ENCODE measurements at regions not wholly inside any gene's neighbourhood (a gene's known extent, or its start where the extent isn't known, plus 50 kb on each side); places are given as distances from the start of the nearest gene placed in this dataset.
"Not testable (repeated sequence)": the region's sequence is repeated elsewhere in the genome, so short reads cannot be mapped to it uniquely, and the experiment has no call there.

- no peak overlapping the region for H3K4me3 ChIP-seq
- no peak overlapping the region for H3K27ac ChIP-seq
- H3K36me3 ChIP-seq = no peaks in the 10 kb centered on the region
- H3K27me3 ChIP-seq = no peaks in the 10 kb centered on the region
- H3K4me1 ChIP-seq = no peaks in the 10 kb centered on the region
- H3K9me3 ChIP-seq (replicated peaks) = no peaks in the 10 kb centered on the region
- DNase-seq = no peak
These were observed 58.0 kb upstream of the AHI1 start for GRCh38 chr6:135555550-135555949.

DNA sequence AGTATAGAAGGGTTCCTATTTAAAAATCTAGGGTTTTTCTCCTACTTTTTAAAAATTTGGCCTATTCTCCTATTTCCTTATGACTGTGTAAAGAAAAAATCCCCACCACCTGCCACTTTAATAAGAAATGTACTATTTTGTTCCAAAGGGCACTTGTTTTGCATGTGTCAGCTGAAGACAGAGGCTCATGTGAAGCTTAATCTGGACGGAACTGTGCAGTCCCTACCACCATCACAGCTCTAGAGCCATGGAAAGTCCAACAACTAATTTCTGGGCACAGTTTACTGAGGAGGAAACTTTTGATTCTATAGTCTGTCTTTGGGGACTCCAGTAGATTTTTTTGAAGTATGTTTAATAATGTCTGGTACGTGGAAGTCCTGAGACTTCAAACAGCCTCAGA is 60.0 kb upstream of the AHI1 start:
- H3K27ac ChIP-seq = no peak overlapping the region
- H3K27me3 ChIP-seq = no peaks in the 10 kb centered on the region
- DNase-seq = no peak
- no peak overlapping the region for H3K4me3 ChIP-seq
- no peaks in the 10 kb centered on the region for H3K4me1 ChIP-seq
- H3K36me3 ChIP-seq = no peaks in the 10 kb centered on the region
- no peaks in the 10 kb centered on the region; the same call in 1 of the 2 replicates for H3K9me3 ChIP-seq (replicated peaks)

GRCh38 chr6:135565605-135566004 is 68.1 kb upstream of the AHI1 start:
- not testable (repeated sequence) for DNase-seq; H3K4me3 ChIP-seq; H3K36me3 ChIP-seq; H3K9me3 ChIP-seq (replicated peaks); H3K27me3 ChIP-seq
- H3K4me1 ChIP-seq = peaks cover 39% of the 10 kb centered on the region
- H3K27ac ChIP-seq = peak overlapping the region; percentile 17; the same call in 1 of the 2 replicates

GRCh38 chr6:135566311-135567068 is 69.0 kb upstream of the AHI1 start:
- no peaks in the 10 kb centered on the region for H3K36me3 ChIP-seq
- peak; percentile 80 to 83 for DNase-seq

GRCh38 chr6:135567375-135568083 is 70.0 kb upstream of the AHI1 start:
- no peak overlapping the region for H3K4me3 ChIP-seq
- DNase-seq = no peak

More at GRCh38 chr6:135566311-135567068, 69.0 kb upstream of the AHI1 start:
- Histone ChIP-seq H3K27me3 (no peaks in the 10 kb centered on the region), H3K9me3 (replicated peaks) (no peaks in the 10 kb centered on the region; the same call in 1 of the 2 replicates), H3K27ac (peak overlapping the region; percentile 17; the same call in 1 of the 2 replicates), H3K4me3 (no peak overlapping the region), H3K4me1 (peaks cover 39% of the 10 kb centered on the region)

GRCh38 chr6:135568379-135568778 is 70.8 kb upstream of the AHI1 start:
- H3K36me3 ChIP-seq = no peaks in the 10 kb centered on the region
- H3K27me3 ChIP-seq = no peaks in the 10 kb centered on the region
- H3K9me3 ChIP-seq (replicated peaks) = no peaks in the 10 kb centered on the region
- DNase-seq = peak; percentile 45 to 72
- H3K27ac ChIP-seq = peak overlapping the region; percentile 27; the same call in 1 of the 2 replicates
- peaks cover 39% of the 10 kb centered on the region for H3K4me1 ChIP-seq
- H3K4me3 ChIP-seq = no peak overlapping the region

More at GRCh38 chr6:135567375-135568083, 70.0 kb upstream of the AHI1 start:
- Histone ChIP-seq H3K36me3 (no peaks in the 10 kb centered on the region), H3K4me1 (peaks cover 39% of the 10 kb centered on the region), H3K27me3 (no peaks in the 10 kb centered on the region), H3K9me3 (replicated peaks) (no peaks in the 10 kb centered on the region; the same call in 1 of the 2 replicates), H3K27ac (peak overlapping the region; percentile 27; the same call in 1 of the 2 replicates)

DNA sequence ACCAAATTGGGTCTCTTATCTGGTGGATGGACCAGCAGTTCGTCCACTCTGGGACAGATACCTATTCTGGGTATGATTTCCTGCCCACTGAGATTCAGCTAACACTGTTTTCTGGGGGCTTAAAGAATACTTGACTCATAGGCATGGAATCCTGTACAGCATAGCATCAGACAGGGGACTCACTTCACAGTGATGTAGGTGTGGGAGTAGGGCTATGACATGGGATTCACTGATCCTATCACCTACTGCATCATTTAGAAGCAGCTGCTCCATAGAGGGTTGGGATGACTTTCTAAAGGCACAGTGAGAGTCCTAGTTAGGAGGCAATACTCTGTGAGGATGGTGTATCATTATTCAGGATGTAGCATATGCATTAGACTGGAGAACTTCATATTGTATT is 74.5 kb upstream of the AHI1 start:
- H3K27me3 ChIP-seq = no peaks in the 10 kb centered on the region
- H3K4me1 ChIP-seq = peaks cover 22% of the 10 kb centered on the region
- DNase-seq = no peak
- no peaks in the 10 kb centered on the region for H3K9me3 ChIP-seq (replicated peaks)
- no peaks in the 10 kb centered on the region for H3K36me3 ChIP-seq
- H3K27ac ChIP-seq = no peak overlapping the region
- H3K4me3 ChIP-seq = no peak overlapping the region

- Histone ChIP-seq H3K27me3 (no peaks in the 10 kb centered on the region), H3K4me1 (no peaks in the 10 kb centered on the region), H3K27ac (no peak overlapping the region), H3K9me3 (replicated peaks) (no peaks in the 10 kb centered on the region), H3K36me3 (no peaks in the 10 kb centered on the region), H3K4me3 (no peak overlapping the region)
- no peak for DNase-seq
These were observed 78.1 kb upstream of the AHI1 start for GRCh38 chr6:135575629-135576028.

DNA sequence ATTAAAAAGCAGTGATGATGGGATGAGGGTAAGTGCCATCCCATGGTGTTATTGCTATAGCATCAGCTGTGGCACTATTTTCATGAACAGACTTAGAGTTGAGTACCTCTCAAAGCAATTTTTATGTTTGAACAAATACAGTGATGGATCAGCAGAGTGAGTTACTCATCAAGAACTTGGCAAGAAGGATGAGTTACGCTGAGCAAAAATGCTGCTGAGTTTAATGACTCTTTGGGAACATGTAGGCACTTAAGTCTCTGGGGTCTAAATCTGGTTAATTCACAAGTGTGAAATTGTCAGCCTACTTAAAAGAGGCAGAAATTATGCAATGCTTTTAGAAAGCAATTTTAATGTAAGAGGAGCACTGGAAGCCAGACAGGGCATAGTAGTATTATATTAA is 78.5 kb upstream of the AHI1 start:
- DNase-seq = no peak

GRCh38 chr6:135577059-135577538 is 79.6 kb upstream of the AHI1 start:
- Histone ChIP-seq H3K27ac (no peak overlapping the region), H3K36me3 (no peaks in the 10 kb centered on the region), H3K27me3 (no peaks in the 10 kb centered on the region), H3K9me3 (replicated peaks) (no peaks in the 10 kb centered on the region), H3K4me1 (no peaks in the 10 kb centered on the region), H3K4me3 (no peak overlapping the region)
- no peak for DNase-seq

More for the DNA sequence above, 78.5 kb upstream of the AHI1 start:
- Histone ChIP-seq H3K4me1 (no peaks in the 10 kb centered on the region), H3K27ac (no peak overlapping the region), H3K9me3 (replicated peaks) (no peaks in the 10 kb centered on the region), H3K27me3 (no peaks in the 10 kb centered on the region), H3K36me3 (no peaks in the 10 kb centered on the region), H3K4me3 (no peak overlapping the region)

GRCh38 chr6:135578976-135579375 is 81.4 kb upstream of the AHI1 start:
- no peaks in the 10 kb centered on the region for H3K9me3 ChIP-seq (replicated peaks)
- no peaks in the 10 kb centered on the region for H3K27me3 ChIP-seq
- no peak overlapping the region for H3K27ac ChIP-seq
- H3K4me3 ChIP-seq = no peak overlapping the region
- DNase-seq = no peak
- no peaks in the 10 kb centered on the region for H3K4me1 ChIP-seq
- H3K36me3 ChIP-seq = no peaks in the 10 kb centered on the region

DNA sequence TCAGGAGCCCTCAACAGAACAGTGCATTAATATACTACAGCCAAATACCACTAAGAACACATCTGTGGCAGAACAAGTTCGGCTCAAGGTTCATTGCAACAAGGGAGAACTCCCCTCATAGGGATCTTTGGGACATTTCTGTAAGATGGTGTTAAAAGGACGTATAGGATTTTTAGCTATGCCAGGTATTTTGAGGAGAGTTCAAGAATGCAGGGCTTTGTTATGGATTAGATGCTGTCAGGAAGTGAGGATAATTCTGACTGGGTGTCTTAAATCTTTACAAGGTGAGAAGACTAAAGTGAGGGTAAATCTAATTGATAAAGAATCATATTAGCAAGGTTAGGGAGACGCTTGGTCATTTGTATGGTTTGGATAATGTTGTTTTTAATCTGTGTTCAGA is 83.7 kb upstream of the AHI1 start:
- Histone ChIP-seq H3K9me3 (replicated peaks) (no peaks in the 10 kb centered on the region), H3K4me3 (no peak overlapping the region), H3K27me3 (no peaks in the 10 kb centered on the region), H3K27ac (no peak overlapping the region), H3K36me3 (no peaks in the 10 kb centered on the region), H3K4me1 (no peaks in the 10 kb centered on the region)
- DNase-seq = no peak

DNA sequence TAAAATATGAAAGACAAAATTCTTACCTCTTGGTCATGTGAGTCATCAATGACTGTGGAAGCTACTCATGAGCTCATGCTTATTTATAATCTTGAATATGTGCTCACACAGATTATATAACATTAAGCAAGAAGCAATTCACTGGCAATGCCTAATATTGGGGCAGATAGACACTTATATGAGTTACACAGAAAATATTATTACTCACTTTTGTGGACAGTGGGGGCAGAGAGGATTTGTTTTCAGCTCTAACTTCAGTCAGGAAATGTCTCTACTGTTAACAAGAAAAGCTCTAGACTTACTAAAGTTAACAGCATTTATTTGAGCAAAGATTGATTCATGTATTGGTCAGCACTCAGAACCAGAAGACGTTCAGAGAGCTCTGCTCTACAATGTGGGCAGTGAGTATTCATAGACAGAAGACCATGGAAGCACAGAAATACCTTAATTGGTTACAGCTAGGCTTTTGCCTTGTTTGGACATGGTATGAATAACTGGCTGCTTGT is 85.8 kb upstream of the AHI1 start:
- Histone ChIP-seq H3K36me3 (no peaks in the 10 kb centered on the region), H3K4me3 (no peak overlapping the region), H3K27me3 (no peaks in the 10 kb centered on the region), H3K9me3 (replicated peaks) (no peaks in the 10 kb centered on the region), H3K4me1 (no peaks in the 10 kb centered on the region; the same call in 1 of the 2 replicates), H3K27ac (no peak overlapping the region)
- DNase-seq = no peak

DNA sequence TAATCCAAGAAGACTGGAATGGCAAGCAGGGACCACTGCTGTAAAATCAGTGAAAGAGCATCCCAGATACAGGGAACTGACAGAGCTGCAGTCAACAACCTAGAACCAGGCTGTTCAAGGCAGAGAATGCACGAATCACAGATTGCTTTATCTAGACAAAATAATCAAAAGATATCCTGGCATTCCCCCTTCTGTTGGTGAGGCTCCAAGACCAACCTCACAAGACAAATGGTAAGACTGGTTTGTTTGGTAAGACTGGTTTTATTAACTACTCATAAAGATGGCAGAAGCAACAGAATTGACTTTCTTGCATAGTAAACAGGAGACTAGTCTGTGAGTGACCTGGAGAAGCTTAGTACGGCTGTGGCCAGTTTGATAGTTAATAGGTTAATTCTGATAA is 88.8 kb upstream of the AHI1 start:
- no peaks in the 10 kb centered on the region; the same call in 1 of the 2 replicates for H3K4me1 ChIP-seq
- H3K4me3 ChIP-seq = no peak overlapping the region
- H3K36me3 ChIP-seq = no peaks in the 10 kb centered on the region
- H3K9me3 ChIP-seq (replicated peaks) = no peaks in the 10 kb centered on the region
- DNase-seq = no peak
- H3K27ac ChIP-seq = no peak overlapping the region
- no peaks in the 10 kb centered on the region for H3K27me3 ChIP-seq

DNA sequence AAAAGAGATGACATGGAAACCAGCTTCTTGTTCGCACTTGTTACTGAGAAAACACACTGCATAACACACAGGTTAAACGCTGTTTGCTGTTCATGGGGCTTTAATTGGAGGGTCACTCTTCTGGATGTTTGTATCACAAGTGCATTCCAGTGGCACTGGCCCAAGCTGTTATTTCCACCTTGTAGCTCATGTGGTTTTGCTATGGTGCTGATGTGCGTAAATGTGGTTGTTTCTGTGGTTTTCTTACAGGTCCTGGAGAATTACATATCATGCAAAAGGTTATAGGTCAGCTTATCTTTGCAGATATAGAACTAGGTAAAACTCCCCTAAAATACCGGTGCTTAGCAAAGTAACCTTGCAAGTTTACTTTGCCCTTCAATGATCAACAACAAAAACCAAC is 89.3 kb upstream of the AHI1 start:
- H3K4me1 ChIP-seq = no peaks in the 10 kb centered on the region; the same call in 1 of the 2 replicates
- H3K27me3 ChIP-seq = no peaks in the 10 kb centered on the region
- H3K4me3 ChIP-seq = no peak overlapping the region
- DNase-seq = peak in 1 of 2 experiments; percentile 46
- H3K27ac ChIP-seq = no peak overlapping the region
- no peaks in the 10 kb centered on the region for H3K36me3 ChIP-seq
- no peaks in the 10 kb centered on the region for H3K9me3 ChIP-seq (replicated peaks)

All from SJCRH30 (cell line).